ENCODE measurements at regions not wholly inside any gene's neighbourhood (a gene's known extent, or its start where the extent isn't known, plus 50 kb on each side); places are given as distances from the start of the nearest gene placed in this dataset.
"Not testable (repeated sequence)": the region's sequence is repeated elsewhere in the genome, so short reads cannot be mapped to it uniquely, and the experiment has no call there.

DNA sequence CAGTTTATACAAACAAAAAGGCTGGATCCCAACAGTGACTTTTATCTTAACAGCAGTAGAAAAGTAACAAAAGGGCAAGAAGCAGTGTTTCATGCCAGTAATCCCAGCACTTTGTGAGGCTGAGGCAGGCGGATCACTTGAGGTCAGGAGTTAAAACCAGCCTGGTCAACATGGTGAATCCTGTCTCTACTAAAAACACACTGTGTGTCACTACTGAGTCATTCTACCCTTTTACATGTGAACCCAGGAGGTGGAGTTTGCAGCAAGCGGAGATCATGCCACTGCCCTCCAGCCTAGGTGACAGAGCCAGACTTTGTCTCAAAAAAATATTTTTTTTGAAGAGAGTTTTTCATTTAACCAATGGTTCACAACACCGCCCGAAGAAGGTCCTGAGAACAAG, 395.6 kb upstream of the USP9Y start:
- no peak for ATAC-seq (ENCODE audit: low read depth)
- no peaks in the 10 kb centered on the region for H3K27me3 Mint-ChIP-seq

DNA sequence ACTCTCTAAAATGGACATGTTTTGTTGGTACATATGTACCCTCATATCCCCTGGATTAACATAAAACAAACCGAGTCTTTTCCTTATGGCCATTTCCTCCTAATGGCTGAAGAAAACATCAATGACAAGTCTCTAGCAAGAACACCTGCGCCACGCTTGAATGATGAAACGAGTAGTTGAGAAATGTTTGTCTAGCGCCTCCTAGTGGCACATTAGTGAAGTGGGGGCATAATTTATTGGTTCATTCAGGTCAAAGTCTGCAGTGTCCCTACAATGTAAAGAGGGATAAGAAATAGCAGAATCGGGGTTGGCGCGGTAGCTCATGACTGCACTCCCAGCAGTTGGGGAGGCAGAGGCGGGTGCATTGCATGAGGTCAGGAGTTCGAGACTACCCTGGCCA, 391.8 kb upstream of the USP9Y start:
- Mint-ChIP-seq H3K9me3 (peaks cover 5% of the 10 kb centered on the region), H3K4me1 (no peaks in the 10 kb centered on the region), H3K27me3 (no peaks in the 10 kb centered on the region), H3K27ac (no peak overlapping the region), H3K36me3 (no peaks in the 10 kb centered on the region), H3K4me3 (no peak overlapping the region)
- no peak for ATAC-seq (ENCODE audit: low read depth)
- no peak for DNase-seq (ENCODE audit: low spot score in 2 of 2)

More for the DNA sequence above, 395.6 kb upstream of the USP9Y start:
- H3K9me3 Mint-ChIP-seq = peaks cover 1% of the 10 kb centered on the region
- H3K27ac Mint-ChIP-seq = no peak overlapping the region
- H3K36me3 Mint-ChIP-seq = no peaks in the 10 kb centered on the region
- H3K4me3 Mint-ChIP-seq = no peak overlapping the region
- DNase-seq (ENCODE audit: low spot score in 2 of 2) = no peak
- no peaks in the 10 kb centered on the region for H3K4me1 Mint-ChIP-seq

DNA sequence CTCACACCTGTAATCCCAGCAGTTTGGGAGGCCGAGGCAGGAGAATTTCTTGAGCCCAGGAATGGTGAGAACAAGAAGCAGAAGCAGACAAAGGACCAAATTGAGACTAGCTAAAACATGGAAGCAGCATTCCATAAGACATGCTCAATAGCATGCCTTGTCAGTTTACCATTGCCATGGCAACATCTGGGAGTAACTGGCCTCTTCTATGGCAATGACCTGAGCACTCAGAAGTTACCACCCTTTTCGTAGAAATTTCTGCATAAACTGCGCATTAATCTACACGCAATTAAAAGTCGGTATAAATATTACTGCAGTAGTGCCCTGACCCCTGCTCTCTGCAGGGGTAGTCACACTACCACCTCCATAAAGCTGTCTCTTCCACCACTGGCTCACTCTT, 390.2 kb upstream of the USP9Y start:
- DNase-seq (ENCODE audit: low spot score in 2 of 2) (no peak), ATAC-seq (ENCODE audit: low read depth) (no peak)
- H3K36me3 Mint-ChIP-seq = no peaks in the 10 kb centered on the region
- H3K27me3 Mint-ChIP-seq = no peaks in the 10 kb centered on the region
- peaks cover 5% of the 10 kb centered on the region for H3K9me3 Mint-ChIP-seq
- H3K4me1 Mint-ChIP-seq = no peaks in the 10 kb centered on the region
- H3K4me3 Mint-ChIP-seq = no peak overlapping the region
- no peak overlapping the region for H3K27ac Mint-ChIP-seq

DNA sequence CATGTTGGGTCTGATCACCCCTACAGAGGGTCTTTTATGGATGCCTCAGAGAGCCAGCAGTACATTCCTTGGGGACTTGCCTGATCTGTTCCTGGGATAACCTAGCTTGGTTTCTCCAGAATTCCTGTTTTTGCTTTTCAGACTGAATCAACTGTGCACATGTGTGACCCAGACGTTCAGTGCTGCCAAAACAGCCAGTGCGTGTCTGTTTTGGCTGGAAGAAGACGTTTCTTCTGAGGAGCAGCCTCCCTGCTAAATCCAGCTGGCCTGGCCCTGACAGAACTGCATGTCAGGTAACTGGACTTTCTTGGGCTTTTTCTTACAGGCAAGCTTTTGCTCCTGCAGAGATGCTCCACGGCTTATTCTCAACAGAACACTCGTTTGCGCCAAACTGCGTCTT, 373.3 kb upstream of the USP9Y start:
- no peaks in the 10 kb centered on the region for H3K9me3 Mint-ChIP-seq
- no peaks in the 10 kb centered on the region for H3K27me3 Mint-ChIP-seq
- no peaks in the 10 kb centered on the region for H3K4me1 Mint-ChIP-seq
- ATAC-seq (ENCODE audit: low read depth) (no peak), DNase-seq (ENCODE audit: low spot score in 2 of 2) (no peak)
- H3K36me3 Mint-ChIP-seq = no peaks in the 10 kb centered on the region
- H3K4me3 Mint-ChIP-seq = no peak overlapping the region
- no peak overlapping the region for H3K27ac Mint-ChIP-seq

DNA sequence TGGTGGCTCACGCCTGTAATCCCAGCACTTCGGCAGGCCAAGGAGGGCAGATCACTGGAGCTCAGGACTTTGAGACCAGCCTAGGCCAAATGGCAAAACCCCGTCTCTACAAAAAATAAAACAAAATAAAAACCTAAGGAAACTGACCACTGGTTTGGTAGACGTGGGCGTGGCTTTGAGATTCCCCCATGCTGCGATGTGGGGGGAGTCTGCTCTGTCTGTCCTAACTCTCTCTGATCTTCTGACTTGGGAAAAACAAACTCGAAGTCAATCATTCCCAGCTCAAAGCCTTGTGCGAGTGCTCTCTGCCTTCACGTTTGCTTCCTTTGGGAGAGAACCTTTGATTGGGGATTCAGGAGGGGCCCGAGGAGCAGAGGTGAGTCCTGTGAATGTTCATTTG, 369.1 kb upstream of the USP9Y start:
- not testable (repeated sequence) for H3K27ac Mint-ChIP-seq; H3K4me1 Mint-ChIP-seq; H3K9me3 Mint-ChIP-seq; H3K4me3 Mint-ChIP-seq; ATAC-seq (ENCODE audit: low read depth); DNase-seq (ENCODE audit: low spot score in 2 of 2); H3K36me3 Mint-ChIP-seq; H3K27me3 Mint-ChIP-seq

DNA sequence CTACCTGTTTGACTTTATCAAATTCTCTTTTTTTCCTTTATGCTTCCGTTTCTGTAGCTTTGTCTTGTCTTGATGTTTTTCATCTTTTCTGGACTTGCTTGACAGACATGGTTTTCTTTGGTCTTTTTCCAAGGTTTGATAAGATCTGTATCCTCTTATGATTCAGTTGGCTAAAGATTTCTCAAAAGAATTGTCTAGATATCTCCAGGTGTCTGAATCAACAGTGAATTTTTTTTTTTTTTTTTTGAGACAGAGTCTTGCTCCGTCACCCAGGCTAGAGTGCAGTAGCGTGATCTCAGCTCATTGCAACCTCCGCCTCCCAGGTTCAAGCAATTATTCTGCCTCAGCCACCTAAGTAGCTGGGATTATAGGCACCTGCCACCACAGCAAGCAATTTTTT, 357.8 kb upstream of the USP9Y start:
- Mint-ChIP-seq H3K4me3 (no peak overlapping the region), H3K9me3 (peaks cover 5% of the 10 kb centered on the region), H3K4me1 (no peaks in the 10 kb centered on the region), H3K27ac (no peak overlapping the region), H3K36me3 (no peaks in the 10 kb centered on the region), H3K27me3 (no peaks in the 10 kb centered on the region)
- no peak for DNase-seq (ENCODE audit: low spot score in 2 of 2)
- ATAC-seq (ENCODE audit: low read depth) = no peak

DNA sequence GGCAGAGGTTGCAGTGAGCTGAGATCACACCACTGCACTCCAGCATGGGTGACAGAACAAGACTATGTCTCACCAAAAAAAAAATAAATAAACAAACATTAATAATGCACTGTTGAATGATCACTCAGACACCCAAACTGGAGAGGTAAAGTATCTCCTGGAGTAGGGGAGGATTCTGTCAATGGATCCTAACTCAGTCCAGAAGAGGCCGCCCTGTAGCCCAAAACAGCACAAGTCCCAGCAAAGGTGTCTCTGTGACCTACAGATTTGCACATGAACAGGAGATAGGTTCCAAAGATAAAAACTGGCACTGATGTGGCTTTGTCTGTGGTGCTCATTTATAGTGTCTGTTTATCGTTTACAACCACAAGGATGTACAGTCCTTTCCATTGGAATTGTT, 352.9 kb upstream of the USP9Y start:
- H3K9me3 Mint-ChIP-seq = no peaks in the 10 kb centered on the region
- no peak for DNase-seq (ENCODE audit: low spot score in 2 of 2)
- H3K36me3 Mint-ChIP-seq = no peaks in the 10 kb centered on the region
- no peaks in the 10 kb centered on the region for H3K27me3 Mint-ChIP-seq
- ATAC-seq (ENCODE audit: low read depth) = no peak
- H3K4me3 Mint-ChIP-seq = no peak overlapping the region
- no peaks in the 10 kb centered on the region for H3K4me1 Mint-ChIP-seq
- H3K27ac Mint-ChIP-seq = no peak overlapping the region

DNA sequence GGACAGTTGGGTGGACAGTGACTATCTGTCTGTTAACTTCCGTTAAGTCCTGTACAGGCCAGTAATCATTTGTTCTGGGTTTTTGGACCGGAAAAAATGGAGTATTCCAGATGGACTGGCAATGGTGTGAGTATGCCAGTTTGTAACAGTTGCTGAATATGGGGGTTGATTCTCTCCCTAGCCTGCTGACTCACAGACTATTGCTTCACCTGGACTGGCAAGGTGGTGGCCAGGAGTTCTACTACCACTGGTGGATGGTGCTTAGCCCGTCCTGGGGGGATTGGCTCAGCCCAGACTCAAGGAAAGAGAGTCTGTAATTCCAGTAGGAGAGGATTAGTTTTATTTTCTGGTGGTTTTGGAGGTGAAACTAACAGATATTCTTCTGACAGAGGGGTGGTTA, 343.8 kb upstream of the USP9Y start:
- no peaks in the 10 kb centered on the region for H3K9me3 Mint-ChIP-seq
- ATAC-seq (ENCODE audit: low read depth) = no peak
- DNase-seq (ENCODE audit: low spot score in 2 of 2) = no peak
- H3K4me3 Mint-ChIP-seq = no peak overlapping the region
- no peaks in the 10 kb centered on the region for H3K27me3 Mint-ChIP-seq
- no peak overlapping the region for H3K27ac Mint-ChIP-seq
- H3K36me3 Mint-ChIP-seq = no peaks in the 10 kb centered on the region
- no peaks in the 10 kb centered on the region for H3K4me1 Mint-ChIP-seq

DNA sequence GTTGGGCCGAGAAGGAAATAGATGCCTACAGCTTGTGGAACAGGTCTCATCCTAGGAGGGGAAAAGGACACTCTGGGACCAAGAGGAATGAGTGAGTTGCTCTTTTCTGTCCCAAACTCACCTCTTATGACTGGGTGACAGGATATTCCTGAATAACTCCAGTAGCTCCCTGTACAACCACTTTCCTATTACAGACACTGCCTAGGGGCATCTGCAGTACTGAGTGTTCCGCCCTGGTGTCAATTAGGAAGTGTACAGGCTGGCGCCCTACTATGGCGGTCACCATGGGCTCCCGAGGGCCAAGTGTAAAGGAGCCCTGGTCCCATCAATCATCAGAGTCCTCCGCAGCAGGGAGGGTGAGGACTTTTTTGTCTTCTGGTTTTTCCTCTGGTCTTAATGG, 343.4 kb upstream of the USP9Y start:
- H3K4me1 Mint-ChIP-seq = no peaks in the 10 kb centered on the region
- H3K27ac Mint-ChIP-seq = no peak overlapping the region
- no peak overlapping the region for H3K4me3 Mint-ChIP-seq
- no peaks in the 10 kb centered on the region for H3K27me3 Mint-ChIP-seq
- DNase-seq (ENCODE audit: low spot score in 2 of 2) (no peak), ATAC-seq (ENCODE audit: low read depth) (no peak)
- no peaks in the 10 kb centered on the region for H3K9me3 Mint-ChIP-seq
- H3K36me3 Mint-ChIP-seq = no peaks in the 10 kb centered on the region

DNA sequence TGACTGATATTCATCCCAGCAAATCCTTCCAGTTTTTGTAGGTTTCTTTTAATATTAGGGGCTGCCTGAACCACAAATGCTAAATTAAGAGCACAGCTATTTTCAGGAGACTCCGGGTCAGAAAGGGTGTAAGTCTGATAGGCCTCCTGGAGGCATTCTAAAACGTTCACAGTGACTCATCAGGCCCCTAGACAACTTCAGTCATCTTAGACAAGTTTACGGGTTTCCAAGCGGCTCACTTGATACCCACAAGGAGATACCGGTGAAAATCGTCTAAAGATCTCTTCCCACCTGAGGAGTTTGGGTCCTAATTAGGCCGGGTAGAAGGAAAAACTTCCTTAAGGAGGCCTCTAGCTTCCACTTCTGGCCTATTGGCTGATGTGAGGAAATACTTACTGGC, 342.7 kb upstream of the USP9Y start:
- Mint-ChIP-seq H3K9me3 (no peaks in the 10 kb centered on the region), H3K27me3 (no peaks in the 10 kb centered on the region), H3K36me3 (no peaks in the 10 kb centered on the region), H3K4me1 (no peaks in the 10 kb centered on the region), H3K4me3 (no peak overlapping the region), H3K27ac (no peak overlapping the region)
- no peak for DNase-seq (ENCODE audit: low spot score in 2 of 2)
- ATAC-seq (ENCODE audit: low read depth) = no peak

DNA sequence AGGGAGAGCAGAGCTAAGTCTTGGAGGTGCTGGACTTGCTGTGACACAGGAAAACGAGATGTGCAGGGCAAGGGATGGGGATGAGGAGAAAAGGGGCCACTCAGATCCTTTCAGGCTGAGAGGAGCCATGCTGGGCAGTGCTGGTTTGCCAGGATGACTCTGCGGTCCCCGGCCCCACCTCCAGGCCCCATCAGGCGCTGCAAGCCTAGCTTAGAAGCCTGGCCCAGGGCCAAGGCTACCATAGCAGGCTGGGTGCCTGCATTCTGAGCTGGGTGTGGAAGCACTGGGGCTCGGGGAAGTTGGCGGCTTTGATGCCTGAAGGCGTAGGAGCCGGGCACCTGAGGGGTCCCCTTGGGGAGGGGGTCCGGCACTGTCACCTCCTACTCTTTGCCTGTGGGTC, 341.2 kb upstream of the USP9Y start:
- ATAC-seq (ENCODE audit: low read depth) = no peak
- no peaks in the 10 kb centered on the region for H3K27me3 Mint-ChIP-seq
- DNase-seq (ENCODE audit: low spot score in 2 of 2) = no peak
- H3K9me3 Mint-ChIP-seq = no peaks in the 10 kb centered on the region
- no peaks in the 10 kb centered on the region for H3K36me3 Mint-ChIP-seq
- H3K4me3 Mint-ChIP-seq = no peak overlapping the region
- no peak overlapping the region for H3K27ac Mint-ChIP-seq
- no peaks in the 10 kb centered on the region for H3K4me1 Mint-ChIP-seq

DNA sequence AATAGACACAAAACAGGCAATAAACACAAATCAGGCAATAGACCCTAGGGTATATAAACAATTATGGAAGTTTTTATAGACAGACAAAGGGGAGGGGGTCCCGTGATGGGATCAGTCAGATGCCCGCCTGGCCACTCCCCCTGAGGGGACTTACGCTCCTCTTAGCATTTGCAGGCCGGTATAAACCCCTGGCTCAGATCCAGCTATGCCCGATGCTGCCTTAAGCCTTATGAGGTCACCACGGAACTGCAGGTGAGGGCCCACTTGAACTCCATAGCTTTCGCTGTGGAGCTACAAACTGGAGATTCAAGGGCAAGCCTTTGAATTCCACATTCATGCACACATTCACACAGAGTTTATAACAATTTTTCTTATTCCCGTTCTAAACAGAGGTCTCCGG, 340.5 kb upstream of the USP9Y start:
- DNase-seq (ENCODE audit: low spot score in 2 of 2) (no peak), ATAC-seq (ENCODE audit: low read depth) (no peak)
- H3K27me3 Mint-ChIP-seq = no peaks in the 10 kb centered on the region
- no peak overlapping the region for H3K27ac Mint-ChIP-seq
- H3K4me1 Mint-ChIP-seq = no peaks in the 10 kb centered on the region
- no peaks in the 10 kb centered on the region for H3K9me3 Mint-ChIP-seq
- no peak overlapping the region for H3K4me3 Mint-ChIP-seq
- no peaks in the 10 kb centered on the region for H3K36me3 Mint-ChIP-seq

DNA sequence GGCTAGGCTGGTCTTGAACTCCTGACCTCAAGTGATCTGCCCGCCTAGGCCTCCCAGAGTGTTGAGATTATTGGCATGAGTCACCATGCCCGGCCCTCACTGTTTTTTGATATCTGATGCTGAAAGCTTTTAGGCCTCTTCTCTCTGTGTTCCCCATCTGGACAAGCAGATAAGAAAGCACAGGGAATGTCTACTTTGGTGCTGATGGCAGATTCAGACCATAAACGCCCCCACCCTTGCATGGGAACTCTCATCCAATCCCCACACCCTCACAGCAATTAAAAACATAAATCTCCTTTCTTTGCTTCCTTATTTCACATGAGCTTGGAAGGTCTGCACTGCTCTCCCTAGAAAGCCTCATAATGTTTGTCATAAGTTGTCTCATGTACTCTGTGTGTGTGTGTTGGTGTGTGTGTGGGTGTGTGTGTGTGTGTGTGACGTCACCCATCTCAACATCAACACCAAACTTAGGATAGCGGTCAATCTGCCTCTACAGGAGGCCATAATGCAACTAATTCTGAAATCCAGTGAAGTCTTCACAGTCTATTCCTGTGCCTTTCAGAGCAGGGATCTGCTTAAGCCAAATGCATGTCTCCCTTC, 335.6 kb upstream of the USP9Y start:
- DNase-seq (ENCODE audit: low spot score in 2 of 2) (no peak), ATAC-seq (ENCODE audit: low read depth) (no peak)
- Mint-ChIP-seq H3K27me3 (peaks cover 1% of the 10 kb centered on the region), H3K4me3 (no peak overlapping the region), H3K36me3 (no peaks in the 10 kb centered on the region), H3K27ac (no peak overlapping the region), H3K4me1 (no peaks in the 10 kb centered on the region), H3K9me3 (no peaks in the 10 kb centered on the region)

DNA sequence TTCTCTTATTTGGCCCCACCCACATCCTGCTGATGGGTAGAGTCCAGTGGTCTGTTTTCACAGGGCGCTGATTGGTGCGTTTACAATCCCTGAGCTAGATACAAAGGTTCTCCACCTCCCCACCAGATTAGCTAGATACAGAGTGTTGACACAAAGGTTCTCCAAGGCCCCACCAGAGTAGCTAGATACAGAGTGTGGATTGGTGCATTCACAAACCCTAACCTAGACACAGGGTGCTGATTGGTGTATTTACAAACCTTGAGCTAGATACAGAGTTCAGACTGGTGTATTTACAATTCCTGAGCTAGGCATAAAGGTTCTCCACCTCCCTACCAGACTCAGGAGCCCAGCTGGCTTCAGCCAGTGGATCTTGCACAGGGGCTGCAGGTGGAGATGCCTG, 326.4 kb upstream of the USP9Y start:
- H3K27ac Mint-ChIP-seq; DNase-seq (ENCODE audit: low spot score in 2 of 2); H3K4me1 Mint-ChIP-seq; H3K36me3 Mint-ChIP-seq; H3K9me3 Mint-ChIP-seq; H3K4me3 Mint-ChIP-seq; H3K27me3 Mint-ChIP-seq; ATAC-seq (ENCODE audit: low read depth): not testable (repeated sequence)

DNA sequence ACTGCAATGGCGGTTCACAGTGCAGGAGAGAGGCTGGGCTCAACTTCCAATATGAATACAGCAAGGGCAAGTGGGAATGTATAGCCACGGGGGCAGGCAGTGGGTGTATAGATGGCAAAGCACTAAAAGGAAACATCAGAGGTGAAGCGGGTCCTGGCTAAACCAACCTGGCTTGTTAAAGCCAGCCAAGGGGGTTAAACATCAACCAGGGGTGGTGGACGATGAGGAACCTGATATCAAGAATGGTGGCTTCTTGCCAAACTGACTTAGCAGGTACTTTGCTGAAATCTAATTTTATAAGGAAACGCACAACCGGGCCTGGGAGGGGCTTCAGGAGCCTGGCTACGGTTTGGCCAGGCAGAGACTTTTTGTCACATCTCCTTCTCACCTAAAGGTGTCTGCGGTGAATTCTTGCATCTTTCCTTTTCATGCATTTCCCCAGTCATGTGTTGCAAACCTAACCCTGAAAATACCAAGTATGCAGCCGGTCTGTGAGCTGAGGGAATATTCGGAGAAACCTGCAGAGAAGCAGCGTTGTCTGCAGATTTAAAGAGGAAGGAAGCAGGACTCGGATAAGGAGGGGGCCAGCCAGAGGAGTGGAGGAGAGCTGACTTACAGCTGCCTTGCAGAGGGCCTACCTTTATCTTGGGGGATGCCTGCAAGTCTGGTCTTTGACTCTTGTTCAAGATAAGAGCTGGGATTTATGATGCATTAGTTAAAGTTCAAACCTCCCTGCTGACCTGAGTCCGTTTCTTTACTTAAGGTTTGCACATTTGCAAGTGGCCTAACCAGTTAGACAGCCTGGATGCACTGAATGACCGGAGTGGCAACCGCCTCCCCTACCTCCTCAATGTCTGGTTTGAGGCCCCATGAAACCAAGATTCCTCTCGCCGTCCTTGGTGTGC, 309.1 kb upstream of the USP9Y start:
- DNase-seq (ENCODE audit: low spot score in 2 of 2); H3K4me3 Mint-ChIP-seq; H3K27me3 Mint-ChIP-seq; H3K4me1 Mint-ChIP-seq; H3K9me3 Mint-ChIP-seq; ATAC-seq (ENCODE audit: low read depth); H3K27ac Mint-ChIP-seq; H3K36me3 Mint-ChIP-seq: not testable (repeated sequence)

Data from memory B cell (primary cell).